ENCODE measurements at regions not wholly inside any gene's neighbourhood (a gene's known extent, or its start where the extent isn't known, plus 50 kb on each side); places are given as distances from the start of the nearest gene placed in this dataset.
A peak's percentile ranks its signal among the peaks of the same experiment; 100 is the strongest.

DNA sequence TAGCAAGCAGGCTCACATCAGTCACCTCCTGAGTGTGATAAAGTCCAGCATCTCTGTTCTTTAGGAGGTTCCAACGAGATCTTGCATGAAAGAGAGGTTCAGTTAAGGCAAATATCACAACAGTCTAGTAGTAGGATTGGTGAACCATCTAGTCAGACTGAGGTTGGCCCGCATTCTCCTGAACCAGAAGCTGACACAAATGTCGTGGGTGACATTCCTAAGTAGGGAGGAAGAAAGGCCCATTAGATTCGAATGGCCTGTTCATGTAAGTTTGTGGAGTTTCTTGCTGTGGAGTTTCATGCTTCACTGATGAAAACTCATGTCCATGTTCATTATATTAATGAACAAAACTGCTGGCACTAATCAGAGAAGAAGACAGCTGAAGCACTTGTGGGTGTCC lies 66.7 kb upstream of the XCR1 start:
- Histone ChIP-seq H3K4me2 (ENCODE audit: low read length) (peak overlapping the region; percentile 62), H3K4me1 (ENCODE audit: control insufficient read depth, low read length) (peaks cover 70% of the 10 kb centered on the region)

DNA sequence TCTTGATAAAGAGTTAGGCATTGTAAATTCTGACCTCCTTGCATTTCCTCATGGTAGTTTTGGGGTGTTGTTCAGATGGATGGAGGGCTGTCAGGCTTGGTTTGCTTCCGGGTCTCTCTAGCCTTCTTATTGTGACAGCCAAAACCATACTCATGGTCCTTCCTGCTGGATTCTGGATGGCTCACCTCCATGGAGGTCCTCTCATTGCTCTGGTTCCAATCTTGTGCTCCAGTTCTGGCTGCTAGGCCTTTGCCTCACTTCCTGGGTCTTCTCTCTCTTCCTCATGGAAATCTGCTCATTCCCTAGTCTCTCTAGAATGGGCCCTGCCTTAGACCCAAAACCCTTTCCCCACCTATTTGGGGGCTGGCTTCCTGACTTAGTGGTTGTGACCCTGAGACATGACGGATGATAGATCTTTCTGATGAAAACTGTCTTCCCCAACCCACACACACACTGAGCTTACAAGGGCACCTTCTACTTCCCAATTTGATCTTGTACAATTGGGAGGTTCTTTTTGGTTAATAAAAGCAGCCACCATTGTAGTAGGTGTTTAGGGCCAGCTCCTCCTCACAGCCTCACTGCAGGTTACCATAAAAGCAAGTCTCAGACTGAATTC lies 66.2 kb upstream of the XCR1 start:
- no peaks in the 10 kb centered on the region for H3K36me3 ChIP-seq (ENCODE audit: control insufficient read depth, low read length)
- peak overlapping the region; percentile 62 for H3K4me2 ChIP-seq (ENCODE audit: low read length)
- no peaks in the 10 kb centered on the region for H3K79me2 ChIP-seq (ENCODE audit: control insufficient read depth, low read length)
- H3K9me2 ChIP-seq (replicated peaks; ENCODE audit: control insufficient read depth, low read length), result no peaks in the 10 kb centered on the region
- no peaks in the 10 kb centered on the region for H4K20me1 ChIP-seq (ENCODE audit: control insufficient read depth, insufficient read depth, low read depth, low read length)
- TF ChIP-seq EZH2phosphoT487 (IDR thresholded peaks at IDR 0.05; ENCODE audit: borderline replicate concordance, low read length), result no peak
- TF ChIP-seq, protein P1, sequence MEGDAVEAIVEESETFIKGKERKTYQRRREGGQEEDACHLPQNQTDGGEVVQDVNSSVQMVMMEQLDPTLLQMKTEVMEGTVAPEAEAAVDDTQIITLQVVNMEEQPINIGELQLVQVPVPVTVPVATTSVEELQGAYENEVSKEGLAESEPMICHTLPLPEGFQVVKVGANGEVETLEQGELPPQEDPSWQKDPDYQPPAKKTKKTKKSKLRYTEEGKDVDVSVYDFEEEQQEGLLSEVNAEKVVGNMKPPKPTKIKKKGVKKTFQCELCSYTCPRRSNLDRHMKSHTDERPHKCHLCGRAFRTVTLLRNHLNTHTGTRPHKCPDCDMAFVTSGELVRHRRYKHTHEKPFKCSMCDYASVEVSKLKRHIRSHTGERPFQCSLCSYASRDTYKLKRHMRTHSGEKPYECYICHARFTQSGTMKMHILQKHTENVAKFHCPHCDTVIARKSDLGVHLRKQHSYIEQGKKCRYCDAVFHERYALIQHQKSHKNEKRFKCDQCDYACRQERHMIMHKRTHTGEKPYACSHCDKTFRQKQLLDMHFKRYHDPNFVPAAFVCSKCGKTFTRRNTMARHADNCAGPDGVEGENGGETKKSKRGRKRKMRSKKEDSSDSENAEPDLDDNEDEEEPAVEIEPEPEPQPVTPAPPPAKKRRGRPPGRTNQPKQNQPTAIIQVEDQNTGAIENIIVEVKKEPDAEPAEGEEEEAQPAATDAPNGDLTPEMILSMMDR (IDR thresholded peaks at IDR 0.05; ENCODE audit: low read depth, low read length, poor library complexity, severe bottlenecking), result no peak
- 0 out of 2 replicates have a peak overlapping the region, but pooled peaks have one; percentile 21 for H3K27ac ChIP-seq (ENCODE audit: low read depth, low read length)
- H3K4me1 ChIP-seq (ENCODE audit: control insufficient read depth, low read length), result peaks cover 65% of the 10 kb centered on the region
- peaks cover 7% of the 10 kb centered on the region; the same call in 1 of the 2 replicates for H3F3A ChIP-seq (ENCODE audit: control insufficient read depth, insufficient read depth)
- no peaks in the 10 kb centered on the region; the same call in 1 of the 2 replicates for H3K27me3 ChIP-seq (ENCODE audit: control insufficient read depth, low read length)
- H3K9me3 ChIP-seq (ENCODE audit: control insufficient read depth, insufficient read depth, low read length), result no peaks in the 10 kb centered on the region
- peak overlapping the region; percentile 41 for H3K4me3 ChIP-seq (ENCODE audit: low read length)

More for the DNA sequence above, 66.7 kb upstream of the XCR1 start:
- H3K79me2 ChIP-seq (ENCODE audit: control insufficient read depth, low read length), result no peaks in the 10 kb centered on the region
- H3K36me3 ChIP-seq (ENCODE audit: control insufficient read depth, low read length), result no peaks in the 10 kb centered on the region
- H3K27ac ChIP-seq (ENCODE audit: low read depth, low read length), result no peak overlapping the region
- peaks cover 7% of the 10 kb centered on the region; the same call in 1 of the 2 replicates for H3F3A ChIP-seq (ENCODE audit: control insufficient read depth, insufficient read depth)
- H3K4me3 ChIP-seq (ENCODE audit: low read length), result no peak overlapping the region
- no peaks in the 10 kb centered on the region for H3K9me3 ChIP-seq (ENCODE audit: control insufficient read depth, insufficient read depth, low read length)
- no peaks in the 10 kb centered on the region; the same call in 1 of the 2 replicates for H3K27me3 ChIP-seq (ENCODE audit: control insufficient read depth, low read length)
- no peak for TF ChIP-seq EZH2phosphoT487 (IDR thresholded peaks at IDR 0.05; ENCODE audit: borderline replicate concordance, low read length)
- TF ChIP-seq, protein P1 (IDR thresholded peaks at IDR 0.05; ENCODE audit: low read depth, low read length, poor library complexity, severe bottlenecking), result no peak
- H3K9me2 ChIP-seq (replicated peaks; ENCODE audit: control insufficient read depth, low read length), result no peaks in the 10 kb centered on the region
- H4K20me1 ChIP-seq (ENCODE audit: control insufficient read depth, insufficient read depth, low read depth, low read length), result no peaks in the 10 kb centered on the region

DNA sequence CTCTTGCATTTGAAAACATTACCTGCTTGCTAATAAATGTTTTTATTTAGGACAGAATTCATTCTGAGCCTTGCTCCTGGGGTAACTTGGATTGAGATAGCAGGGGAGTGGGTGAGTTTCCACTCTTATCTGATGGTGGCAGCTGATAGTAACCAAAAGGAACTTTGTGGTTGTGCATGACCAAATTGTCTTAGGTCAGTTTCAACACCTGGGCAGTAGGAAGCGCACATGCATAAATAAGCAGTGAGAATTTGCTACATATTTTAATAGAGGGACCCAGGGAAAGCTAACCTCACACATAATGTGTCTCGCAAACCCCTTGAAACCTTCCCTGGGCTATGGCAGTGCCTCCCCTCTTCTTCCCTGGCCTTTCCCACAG lies 65.4 kb upstream of the XCR1 start:
- Histone ChIP-seq H3K4me2 (ENCODE audit: low read length) (peak overlapping the region; percentile 62), H3K27ac (ENCODE audit: low read depth, low read length) (peak overlapping the region; percentile 40)
- TF ChIP-seq, protein P1 (IDR thresholded peaks at IDR 0.05; ENCODE audit: low read depth, low read length, poor library complexity, severe bottlenecking), result no peak
- no peak for TF ChIP-seq EZH2phosphoT487 (IDR thresholded peaks at IDR 0.05; ENCODE audit: borderline replicate concordance, low read length)

More for the DNA sequence above, 65.4 kb upstream of the XCR1 start:
- Histone ChIP-seq H3K27me3 (ENCODE audit: control insufficient read depth, low read length) (no peaks in the 10 kb centered on the region; the same call in 1 of the 2 replicates), H3K4me1 (ENCODE audit: control insufficient read depth, low read length) (peaks cover 58% of the 10 kb centered on the region), H3K9me3 (ENCODE audit: control insufficient read depth, insufficient read depth, low read length) (no peaks in the 10 kb centered on the region), H3K79me2 (ENCODE audit: control insufficient read depth, low read length) (no peaks in the 10 kb centered on the region), H3K36me3 (ENCODE audit: control insufficient read depth, low read length) (no peaks in the 10 kb centered on the region), H3K4me3 (ENCODE audit: low read length) (peak overlapping the region; percentile 41), H3F3A (ENCODE audit: control insufficient read depth, insufficient read depth) (peaks cover 7% of the 10 kb centered on the region; the same call in 1 of the 2 replicates), H4K20me1 (ENCODE audit: control insufficient read depth, insufficient read depth, low read depth, low read length) (no peaks in the 10 kb centered on the region), H3K9me2 (replicated peaks; ENCODE audit: control insufficient read depth, low read length) (no peaks in the 10 kb centered on the region)
